HG03025 (cell line): ENCODE measurements at regions not wholly inside any gene's neighbourhood (a gene's known extent, or its start where the extent isn't known, plus 50 kb on each side); places are given as distances from the start of the nearest gene placed in this dataset.

ENCODE experiments used
- ATAC-seq: cut with Tn5 transposase; IDR thresholded peaks from one replicate; pipeline ENCODE4 v1.9.1; 2021; ENCODE audit warnings: mild to moderate bottlenecking, moderate library complexity; ENCODE audit not compliant: unreplicated experiment, low FRiP score

DNA sequence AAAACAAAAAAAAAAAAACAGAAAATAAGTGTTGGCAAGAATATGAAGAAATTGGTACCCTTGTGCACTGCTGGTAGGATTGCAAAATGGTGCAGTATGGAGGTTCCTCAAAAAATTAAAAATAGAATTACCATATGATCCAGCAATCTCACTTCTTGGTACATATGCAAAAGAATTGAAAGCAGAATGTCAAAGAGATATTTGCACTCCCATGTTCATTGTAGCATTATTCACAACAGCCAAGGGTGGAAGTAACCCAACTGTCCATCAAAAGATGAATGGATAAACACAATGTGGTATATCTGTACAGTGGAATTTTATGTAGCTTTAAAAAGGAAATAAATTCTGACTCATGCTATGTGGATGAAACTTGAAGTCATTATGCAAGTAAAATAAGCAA lies 72.8 kb upstream of the POU3F3 start:
- ATAC-seq = no peak

DNA sequence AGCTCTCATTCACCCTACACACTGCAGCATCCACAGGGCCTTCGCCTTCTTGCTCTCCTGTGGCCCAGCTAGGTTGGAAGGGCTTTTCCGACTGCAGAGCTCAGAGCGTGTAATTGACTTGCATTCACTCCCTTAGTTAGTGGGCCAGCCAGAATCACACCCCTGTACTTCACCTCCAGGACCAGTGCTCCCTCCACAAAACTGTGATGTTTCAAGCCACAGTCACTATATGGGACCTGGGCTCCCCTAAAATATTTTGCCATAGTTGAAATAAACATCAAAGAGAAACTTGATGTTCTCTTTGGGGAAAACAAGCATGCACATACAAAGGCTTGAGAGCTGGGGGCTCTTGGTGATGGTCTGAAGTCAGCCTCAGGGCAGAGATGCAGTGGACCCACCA lies 69.7 kb upstream of the POU3F3 start:
- ATAC-seq = no peak

DNA sequence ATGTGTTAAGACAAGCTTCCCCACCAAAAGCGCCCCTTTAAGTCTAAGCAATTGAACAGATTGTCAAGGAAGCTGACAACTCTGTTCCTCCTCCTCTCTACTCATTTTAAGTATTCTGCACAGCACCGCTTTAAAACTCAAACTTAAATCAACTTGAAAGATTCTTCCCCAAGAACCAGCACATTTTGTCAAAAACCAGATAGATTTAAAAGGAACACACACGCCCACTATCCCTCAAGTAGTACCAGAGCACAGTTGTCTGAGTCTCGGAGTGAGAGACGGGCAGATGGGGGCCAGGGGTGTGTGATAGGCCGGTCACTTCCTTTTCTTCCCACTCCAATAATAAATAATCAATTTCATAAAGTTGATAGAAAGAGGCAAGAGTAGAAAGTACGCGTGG lies 67.7 kb upstream of the POU3F3 start:
- no peak for ATAC-seq

DNA sequence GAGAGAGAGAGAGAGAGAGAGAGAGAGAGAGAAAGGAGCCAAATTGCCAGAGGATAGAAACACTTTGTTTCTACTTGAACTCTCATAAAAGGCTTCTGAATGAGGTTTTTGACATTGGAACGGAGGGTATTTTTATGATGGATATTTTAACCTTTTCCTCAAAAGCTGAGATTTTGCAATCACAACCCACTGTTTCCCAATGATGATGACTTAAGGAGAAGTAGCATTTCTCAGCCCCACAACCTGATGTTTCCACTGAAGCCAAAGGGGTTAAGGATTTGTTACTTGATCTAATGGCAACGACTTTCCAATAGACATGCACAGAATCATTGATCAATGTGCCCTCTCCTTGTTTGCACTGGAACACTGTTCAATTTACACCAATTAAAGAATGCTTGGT lies 67.1 kb upstream of the POU3F3 start:
- ATAC-seq = no peak

DNA sequence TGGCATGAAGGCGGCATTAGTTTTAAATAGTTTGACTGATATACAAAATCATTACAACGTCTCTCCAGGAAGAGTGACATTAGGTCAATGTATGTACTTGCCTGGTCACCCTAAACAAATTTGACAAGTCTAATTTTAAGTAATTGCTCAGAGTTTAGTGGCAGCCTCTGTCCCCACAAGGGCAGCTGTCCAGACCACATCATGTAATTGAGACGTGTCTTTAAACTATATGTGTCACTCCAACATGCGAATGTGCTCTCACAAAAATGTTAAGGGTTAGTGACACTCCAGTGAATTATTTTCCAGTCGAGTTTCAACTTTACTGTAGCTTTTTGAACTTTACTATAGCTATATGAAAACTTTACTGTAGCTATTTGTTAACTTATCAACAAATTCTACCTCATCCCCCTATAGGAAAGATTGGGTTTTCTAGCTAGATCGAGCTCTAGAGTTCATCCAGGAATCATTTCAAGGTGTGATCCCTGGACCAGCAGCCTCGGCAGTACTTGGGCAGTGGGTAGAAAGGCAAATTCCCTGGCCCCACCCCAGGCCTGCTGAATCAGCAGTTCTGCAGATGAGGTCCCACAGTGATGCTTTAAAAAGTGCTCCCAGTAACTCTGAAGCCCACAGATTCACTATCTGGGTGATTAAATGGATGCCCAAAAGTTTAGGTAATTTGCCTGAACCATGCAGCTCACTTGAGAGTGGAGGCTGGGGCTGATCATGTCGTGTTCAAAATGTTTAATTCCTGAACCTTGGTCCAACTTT lies 66.4 kb upstream of the POU3F3 start:
- ATAC-seq = no peak

DNA sequence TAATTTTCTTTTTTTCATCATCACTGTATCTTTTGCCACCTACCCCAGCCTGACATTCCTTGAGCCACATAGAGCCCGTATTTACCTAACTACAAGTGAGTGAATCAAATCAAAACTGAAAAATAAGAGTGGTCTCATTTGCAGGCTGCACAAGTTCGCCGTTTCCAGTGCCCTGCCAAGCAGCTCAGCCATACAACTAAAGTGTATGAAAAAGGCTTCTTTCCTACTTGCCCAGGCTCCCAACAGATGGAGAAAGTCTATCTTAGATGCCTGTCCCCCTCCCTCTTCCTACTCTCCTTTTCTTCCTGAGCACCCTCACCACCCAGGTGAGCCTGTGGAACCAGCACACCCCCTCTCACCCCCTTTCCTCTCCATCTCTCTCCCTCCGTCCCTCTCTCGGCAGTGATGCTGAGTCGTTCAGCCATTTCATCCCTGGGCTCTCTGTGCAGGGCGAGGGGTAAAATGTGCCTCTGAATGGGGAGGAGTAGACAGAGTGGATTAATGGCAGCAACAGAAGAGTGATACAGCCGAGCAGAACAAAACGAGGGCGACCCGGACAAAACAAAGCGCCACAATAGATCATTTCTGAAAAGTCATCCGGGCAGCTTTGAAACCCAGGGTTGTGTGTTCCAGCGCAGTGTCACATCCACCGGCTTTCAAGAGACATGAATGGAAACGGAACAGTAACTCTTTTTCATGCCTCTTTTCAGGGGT lies 65.0 kb upstream of the POU3F3 start:
- no peak for ATAC-seq

DNA sequence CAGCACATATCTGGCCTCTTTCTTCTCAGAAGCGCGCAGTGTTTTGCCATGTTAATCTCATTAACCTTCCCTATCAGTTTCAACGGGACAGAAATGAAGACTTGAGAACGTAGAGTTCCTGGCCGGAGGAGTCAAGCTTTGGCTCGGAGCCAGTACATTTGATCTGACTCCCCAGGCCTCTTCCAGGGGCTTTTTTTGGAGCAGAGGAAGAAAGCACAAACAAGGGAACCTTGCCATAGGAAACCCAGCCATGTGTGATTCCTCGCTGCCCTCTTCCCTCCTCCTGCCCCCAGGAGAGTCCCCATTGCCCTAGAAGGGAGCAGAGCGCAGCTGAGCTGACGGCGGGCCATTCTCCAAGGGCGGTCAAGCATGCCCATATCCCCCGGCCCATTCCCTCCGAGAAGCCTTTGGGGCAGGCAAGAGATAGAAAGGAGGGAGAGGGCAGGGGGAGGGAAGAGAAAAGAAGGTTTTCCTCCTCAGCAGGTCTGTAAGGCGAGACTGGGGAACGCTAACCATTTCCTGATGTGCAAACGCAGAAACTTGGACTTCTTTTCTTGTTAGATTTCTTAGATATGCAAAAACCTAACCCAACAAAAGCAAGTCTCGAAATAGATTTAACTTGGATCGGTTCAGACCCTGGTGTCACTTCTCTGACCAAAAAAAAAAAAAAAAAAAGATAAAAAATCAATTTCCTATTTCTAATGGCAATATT lies 63.7 kb upstream of the POU3F3 start:
- ATAC-seq = no peak

DNA sequence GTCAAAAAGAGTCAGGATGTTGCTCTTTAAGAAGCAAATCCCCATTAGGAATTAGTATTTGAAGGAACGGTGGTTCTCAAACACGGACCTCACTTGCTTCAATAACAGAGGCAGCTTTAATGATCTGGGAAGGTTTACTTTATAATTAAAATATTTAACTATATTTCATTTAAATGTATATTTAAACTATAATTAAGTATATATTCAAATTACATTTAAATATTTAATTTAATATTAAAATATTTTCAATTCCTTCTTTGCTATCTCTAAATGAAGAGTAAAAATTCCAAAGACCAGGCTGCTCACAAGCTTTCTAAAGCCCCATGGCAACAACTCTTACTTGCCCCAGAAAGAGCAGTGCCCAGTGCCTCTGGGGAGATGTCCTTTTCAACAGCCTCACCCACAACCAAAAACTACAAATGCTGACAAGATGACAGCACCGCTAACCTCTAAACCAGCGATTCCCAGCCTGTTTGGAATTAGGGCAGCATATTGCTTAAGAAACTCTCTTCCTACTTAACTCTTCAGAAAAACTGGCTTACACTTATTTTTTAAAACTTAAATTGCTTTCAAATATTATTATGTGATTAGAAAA lies 62.9 kb upstream of the POU3F3 start:
- ATAC-seq = no peak

DNA sequence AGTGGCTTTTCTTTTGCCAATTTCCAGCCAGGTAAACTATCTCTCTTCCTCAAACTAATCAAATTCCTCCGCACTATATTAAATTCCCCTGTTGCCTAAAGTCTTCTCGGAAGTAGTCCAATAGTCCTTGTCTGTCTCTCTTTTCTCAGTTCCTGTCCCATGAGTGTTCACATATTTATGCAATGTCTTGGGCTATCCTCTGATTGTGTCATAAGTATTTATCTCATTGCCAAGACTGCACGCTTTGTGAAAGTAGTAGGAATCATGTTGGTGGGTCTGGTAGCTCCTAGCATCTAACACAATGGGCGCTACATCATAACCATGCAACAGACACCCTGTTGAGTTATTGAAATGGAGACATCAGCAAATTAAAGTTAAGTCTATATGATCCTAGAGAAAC lies 59.9 kb upstream of the POU3F3 start:
- no peak for ATAC-seq

DNA sequence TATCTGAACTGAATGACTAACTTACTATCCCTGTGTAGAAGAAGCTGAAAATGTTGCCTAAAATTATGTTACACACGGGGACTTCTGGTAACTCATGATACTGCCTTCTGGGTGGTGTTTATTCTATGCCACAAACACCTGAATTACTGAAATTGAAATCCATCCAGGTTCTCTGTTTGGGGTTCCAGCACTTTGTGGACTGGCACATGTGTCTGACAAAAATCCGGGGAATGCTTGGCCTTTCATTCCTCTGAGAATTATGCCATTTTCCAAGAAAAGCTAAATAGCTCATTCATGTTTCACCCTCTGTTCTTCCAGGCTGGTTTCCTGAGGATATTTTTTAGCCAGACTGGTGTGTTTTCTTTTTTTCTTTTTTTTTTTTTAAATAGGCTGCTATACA lies 59.5 kb upstream of the POU3F3 start:
- no peak for ATAC-seq
